ENCODE measurements at regions not wholly inside any gene's neighbourhood (a gene's known extent, or its start where the extent isn't known, plus 50 kb on each side); places are given as distances from the start of the nearest gene placed in this dataset.

GRCh38 chr5:67350618-67351201 is 154.1 kb upstream of the CD180 start:
- DNase-seq, result peak; percentile 28

DNA sequence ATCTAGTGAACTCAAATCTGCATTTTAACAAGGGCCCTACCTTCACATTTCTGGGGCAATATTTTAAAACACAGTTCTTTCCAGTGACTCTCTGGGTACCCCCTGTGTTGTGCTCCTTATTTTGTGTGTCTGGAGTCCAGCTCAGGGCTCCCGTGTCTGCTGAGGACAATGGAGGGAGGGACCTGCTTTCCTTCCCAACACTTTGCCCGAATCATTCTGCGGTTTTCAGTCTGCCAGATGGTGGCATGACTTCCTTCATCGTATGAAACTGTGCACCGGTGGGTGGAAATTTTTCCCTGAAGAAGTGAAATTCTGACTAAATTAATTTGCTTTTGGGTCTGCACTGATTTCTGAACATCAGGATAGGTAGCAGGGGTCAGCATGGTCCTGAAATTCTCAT is 153.6 kb upstream of the CD180 start:
- DNase-seq, result peak; percentile 3

DNA sequence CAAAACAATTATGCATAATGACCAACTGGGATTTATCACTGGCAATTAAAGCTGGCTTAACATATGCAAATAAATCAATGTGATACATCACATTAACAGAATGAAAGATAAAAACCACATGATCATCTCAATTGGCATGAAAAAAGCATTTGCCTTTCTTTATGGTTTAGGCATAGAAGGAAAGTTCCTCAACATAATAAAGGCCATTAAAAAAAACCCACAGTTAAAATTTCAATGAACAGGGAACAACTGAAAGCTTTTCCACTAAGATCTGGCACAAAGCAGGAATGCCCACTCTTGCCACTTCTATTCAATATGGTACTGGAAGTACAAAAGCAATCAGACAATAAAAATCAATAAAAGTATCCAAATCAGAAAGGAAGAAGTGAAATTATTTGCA is 151.2 kb upstream of the CD180 start:
- DNase-seq, result no peak

GRCh38 chr5:67346611-67347010 is 150.0 kb upstream of the CD180 start:
- DNase-seq, result no peak

GRCh38 chr5:67344870-67345269 is 148.3 kb upstream of the CD180 start:
- no peak for DNase-seq

- DNase-seq, result no peak
These were observed 147.2 kb upstream of the CD180 start for GRCh38 chr5:67343835-67344234.

- no peak for DNase-seq
These were observed 144.9 kb upstream of the CD180 start for GRCh38 chr5:67341478-67341877.

GRCh38 chr5:67339219-67339767 is 142.7 kb upstream of the CD180 start:
- DNase-seq, result no peak

DNA sequence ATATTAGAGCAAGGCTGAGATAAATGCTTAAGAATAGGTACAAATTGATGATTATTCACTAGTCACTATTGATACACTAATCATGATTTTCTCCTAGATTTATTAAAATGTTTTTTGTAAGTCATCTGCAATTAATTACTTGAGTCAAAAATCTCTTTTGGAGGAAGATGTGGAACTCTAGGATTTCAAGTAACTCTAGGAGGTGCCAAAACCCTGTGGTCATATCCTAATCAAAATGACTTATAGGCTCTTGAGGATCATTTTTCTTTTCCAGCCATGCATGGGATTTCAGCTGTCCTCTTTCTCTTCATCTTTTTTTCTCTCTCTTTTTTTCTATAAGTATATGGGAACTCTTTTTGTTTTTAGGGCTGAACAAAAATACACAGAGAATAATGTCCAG is 141.8 kb upstream of the CD180 start:
- DNase-seq, result no peak

DNA sequence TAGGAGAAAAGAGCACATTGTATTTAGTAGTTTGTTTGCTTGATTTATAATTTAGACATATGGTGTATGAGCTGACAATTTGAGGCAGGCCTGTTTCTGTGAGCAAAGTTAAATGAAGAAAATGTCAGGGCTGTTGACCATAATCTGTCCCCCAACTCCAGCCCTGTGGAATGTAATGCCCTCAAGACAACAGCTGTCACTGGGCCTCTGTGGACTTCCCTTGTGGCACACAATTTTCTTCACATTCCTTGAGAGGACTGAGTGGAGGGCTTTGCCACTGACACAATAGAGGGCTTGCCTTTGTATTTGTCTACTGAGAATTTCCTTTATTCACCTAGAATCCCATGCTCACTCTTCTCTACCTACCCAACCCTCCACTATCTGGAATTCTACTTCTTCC is 141.2 kb upstream of the CD180 start:
- no peak for DNase-seq

DNA sequence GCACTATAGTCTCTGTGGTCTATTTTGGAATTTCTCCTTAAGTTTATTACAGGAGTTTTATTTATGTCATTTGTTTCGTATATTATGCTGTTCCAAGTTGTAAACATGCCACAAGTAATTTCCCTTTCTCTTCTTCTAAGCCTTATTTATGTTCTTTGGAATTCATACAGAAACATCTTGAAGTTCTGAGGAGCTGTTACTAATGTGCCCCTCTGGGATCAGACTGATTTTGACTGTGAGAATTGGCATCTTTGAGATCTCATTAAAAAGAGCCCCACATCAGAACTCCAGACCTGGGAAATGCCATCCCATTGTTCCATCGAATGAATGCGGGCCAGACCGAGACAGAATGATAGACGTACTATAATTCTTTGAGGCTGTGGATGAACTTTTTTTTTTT is 138.8 kb upstream of the CD180 start:
- no peak for DNase-seq

- no peak for DNase-seq
These were observed 137.8 kb upstream of the CD180 start for GRCh38 chr5:67334373-67334772.

DNA sequence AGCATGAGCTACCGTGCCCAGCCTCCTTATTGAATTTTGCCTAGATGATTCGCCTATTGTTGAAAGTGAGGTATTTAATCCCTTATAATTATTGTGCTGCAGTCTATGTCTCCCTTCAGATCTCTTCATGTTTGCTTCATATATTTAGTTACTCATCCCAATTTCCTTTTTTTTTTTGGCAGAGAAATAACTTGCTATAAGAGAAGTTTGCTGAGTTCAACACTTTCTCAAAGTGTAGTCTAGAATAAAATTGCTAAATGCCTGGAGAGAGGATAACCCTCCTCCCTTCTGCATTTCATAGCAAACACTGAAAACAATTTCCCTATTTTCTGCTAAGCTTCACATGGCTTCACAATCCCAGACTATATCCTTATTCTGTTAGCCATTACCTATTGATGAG is 136.6 kb upstream of the CD180 start:
- no peak for DNase-seq

DNA sequence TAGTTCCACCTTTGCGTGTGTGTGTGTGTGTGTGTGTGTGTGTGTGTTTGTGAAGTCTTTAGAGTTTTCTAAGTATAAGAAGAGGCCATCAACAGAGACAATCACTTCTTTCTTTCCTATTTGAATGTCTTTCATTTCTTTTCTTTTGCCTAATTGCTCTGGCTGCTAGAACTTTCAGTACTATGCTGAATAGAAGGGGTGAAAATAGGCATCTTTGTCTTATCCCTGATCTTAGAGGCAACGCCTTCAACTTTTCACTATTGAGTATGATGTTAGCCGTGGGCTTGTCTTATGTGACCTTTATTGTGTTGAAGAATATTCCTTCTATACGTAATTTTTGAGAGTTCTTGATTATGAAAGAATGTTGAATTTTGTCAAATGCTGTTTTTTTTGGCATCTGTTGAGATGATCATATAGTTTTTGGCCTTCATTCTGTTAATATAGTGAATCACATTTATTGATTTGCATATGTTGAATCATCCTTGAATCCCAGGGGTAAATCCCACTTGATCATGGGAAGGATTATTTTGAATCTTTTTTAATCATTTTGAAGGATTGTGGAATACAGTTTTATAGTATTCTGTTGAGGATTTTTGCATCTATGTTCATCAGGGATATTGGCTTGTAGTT is 134.8 kb upstream of the CD180 start:
- DNase-seq, result no peak

- DNase-seq, result no peak
These were observed 123.5 kb upstream of the CD180 start for GRCh38 chr5:67319935-67320725.

DNA sequence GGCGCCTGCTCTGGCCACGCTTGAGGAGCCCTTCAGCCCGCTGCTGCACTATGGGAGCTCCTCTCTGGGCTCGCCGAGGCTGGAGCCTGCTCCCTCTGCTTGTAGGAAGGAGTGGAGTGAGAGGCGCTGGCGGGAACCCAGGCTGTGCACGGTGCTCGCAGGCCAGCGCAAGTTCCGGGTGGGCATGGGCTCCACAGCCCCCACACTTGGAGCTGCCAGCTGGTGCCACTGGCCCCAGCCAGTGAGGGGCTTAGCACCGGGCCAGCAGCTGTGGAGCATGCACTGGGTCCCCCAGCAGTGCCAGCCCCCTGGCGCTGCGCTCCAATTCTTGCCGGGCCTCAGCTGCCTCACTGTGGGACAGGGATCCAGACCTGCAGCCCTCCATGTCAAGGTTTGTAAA is 122.1 kb upstream of the CD180 start:
- DNase-seq, result no peak

DNA sequence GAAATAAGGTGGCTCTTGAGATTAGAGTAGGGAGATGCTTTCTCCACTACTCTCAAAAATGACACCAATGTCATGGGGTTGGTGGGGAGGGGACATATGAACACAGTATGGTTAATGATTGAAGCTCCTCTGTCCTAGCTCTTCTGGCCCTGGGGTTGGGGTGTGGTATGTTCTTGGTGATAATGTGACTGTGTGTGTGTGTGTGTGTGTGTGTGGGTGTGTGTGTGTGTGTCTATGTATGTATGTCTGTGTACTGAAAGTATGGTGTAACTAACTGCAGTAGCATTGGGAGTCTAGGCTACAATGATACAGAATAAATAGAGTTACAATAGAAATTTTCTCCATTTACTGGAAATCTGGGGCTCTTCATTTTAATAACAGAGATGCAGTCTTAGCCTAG is 121.0 kb upstream of the CD180 start:
- no peak for DNase-seq

- DNase-seq, result no peak
These were observed 120.1 kb upstream of the CD180 start for GRCh38 chr5:67316695-67317094.

DNA sequence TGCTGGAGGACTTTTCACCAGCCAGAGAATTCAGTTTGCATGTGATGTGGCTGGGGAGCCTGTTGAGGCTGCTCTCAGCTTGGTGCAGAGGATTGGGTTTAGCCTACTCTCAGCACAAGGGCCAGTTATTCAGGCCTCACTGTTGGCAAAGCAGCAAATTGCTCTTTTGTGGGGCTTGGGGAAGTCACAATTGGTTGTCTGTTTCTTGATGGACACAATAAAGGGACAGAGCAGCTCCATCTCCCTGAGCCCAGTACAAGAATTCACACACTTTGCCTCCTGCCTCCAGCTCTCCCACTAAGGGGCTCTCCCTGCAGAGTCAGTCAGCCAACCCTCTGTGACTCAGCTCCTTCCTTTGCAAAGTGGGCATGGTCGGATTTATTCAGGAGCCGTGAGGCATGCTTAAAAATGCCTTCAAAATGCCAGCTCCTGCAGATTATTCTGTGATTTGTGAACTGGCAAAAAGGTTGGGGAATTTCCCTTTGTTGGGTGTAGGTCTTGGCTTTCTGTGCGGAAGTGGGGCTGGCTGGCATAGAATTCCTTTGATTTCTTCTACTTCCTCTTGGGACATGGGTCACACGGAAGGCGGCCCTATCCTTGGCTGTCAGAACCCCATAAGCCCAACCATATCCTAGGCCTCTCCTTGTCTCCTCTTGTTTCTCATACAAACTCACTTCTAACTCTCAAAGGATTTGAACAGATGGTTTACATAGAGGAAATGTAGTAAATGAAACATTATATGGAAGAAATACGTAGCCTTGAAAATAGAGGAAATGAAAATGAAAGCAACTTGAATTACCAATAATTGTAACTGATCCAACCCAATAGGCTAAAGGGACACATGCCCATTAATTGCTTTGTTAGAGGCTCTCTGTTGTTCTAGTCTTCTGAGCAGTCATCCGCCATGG is 118.7 kb upstream of the CD180 start:
- no peak for DNase-seq

DNA sequence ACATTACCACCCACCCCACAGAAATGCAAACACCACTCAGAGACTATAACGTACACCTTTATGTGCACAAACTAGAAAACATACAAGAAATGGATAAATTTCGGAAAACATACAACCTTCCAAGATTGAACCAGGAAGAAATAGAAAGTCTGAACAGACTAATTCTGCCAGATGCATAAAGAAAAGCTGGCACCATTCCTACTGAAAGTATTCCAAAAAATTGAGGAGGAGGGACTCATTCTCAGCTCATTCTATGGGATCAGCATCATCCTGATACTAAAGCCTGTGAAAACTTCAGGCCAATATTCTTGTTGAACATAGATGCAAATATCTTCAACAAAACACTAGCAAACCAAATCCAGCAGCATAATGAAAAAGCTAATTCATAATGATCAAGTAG is 115.1 kb upstream of the CD180 start:
- no peak for DNase-seq

GRCh38 chr5:67311208-67311607 is 114.6 kb upstream of the CD180 start:
- no peak for DNase-seq

- no peak for DNase-seq
These were observed 114.1 kb upstream of the CD180 start for GRCh38 chr5:67310740-67311139.

DNA sequence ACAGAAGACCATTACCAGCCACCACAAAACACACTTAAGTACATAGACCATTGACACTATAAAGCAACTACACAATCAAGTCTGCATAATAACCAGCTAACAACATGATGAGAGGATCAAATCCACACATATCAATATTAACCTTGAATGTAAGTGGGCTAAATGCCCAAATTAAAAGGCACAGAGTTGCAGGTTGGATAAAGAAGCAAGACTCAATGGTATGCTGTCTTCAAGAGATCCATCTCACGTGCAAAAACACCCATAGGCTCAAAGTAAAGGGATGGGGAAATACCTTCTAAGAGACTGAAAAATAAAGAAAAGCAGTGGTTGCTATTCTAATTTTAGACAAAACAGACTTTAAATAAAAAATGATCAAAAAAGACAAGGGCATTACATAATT is 113.6 kb upstream of the CD180 start:
- DNase-seq, result no peak

Measured in NCI-H2029 (cell line).